ENCODE measurements at regions not wholly inside any gene's neighbourhood (a gene's known extent, or its start where the extent isn't known, plus 50 kb on each side); places are given as distances from the start of the nearest gene placed in this dataset.

DNA sequence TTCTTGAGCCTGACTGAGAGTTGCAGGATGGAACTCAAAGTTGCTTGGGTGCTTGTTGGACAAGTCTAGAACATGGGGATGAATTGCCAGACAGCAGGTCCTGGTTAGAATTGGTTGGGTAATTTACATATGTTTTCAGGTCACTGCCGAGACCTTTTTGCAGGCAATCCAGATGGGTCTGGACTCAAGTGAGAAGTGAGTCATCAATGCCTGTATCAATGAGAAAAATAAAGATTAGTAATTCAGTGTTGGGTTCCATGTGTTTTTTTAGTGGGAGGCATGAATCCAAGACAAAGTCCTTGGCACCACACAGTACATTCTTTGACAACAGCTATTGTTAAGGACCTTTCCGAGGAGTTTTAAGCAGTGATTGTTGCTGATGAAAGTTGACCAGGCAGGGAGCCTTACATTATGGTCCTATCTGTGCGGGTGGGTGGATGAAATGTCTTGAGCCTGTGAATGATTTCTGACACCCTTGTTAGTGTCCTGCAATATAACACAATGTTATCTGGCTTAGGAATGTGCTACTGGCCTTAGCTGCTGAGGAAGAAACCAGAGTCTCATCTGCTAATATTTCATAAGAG, 77.7 kb downstream of the CRYGS start:
- TF ChIP-seq, protein P1, sequence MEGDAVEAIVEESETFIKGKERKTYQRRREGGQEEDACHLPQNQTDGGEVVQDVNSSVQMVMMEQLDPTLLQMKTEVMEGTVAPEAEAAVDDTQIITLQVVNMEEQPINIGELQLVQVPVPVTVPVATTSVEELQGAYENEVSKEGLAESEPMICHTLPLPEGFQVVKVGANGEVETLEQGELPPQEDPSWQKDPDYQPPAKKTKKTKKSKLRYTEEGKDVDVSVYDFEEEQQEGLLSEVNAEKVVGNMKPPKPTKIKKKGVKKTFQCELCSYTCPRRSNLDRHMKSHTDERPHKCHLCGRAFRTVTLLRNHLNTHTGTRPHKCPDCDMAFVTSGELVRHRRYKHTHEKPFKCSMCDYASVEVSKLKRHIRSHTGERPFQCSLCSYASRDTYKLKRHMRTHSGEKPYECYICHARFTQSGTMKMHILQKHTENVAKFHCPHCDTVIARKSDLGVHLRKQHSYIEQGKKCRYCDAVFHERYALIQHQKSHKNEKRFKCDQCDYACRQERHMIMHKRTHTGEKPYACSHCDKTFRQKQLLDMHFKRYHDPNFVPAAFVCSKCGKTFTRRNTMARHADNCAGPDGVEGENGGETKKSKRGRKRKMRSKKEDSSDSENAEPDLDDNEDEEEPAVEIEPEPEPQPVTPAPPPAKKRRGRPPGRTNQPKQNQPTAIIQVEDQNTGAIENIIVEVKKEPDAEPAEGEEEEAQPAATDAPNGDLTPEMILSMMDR (IDR thresholded peaks at IDR 0.05; ENCODE audit: low read depth, low read length), result no peak
- no peak for TF ChIP-seq POLR2A (IDR thresholded peaks at IDR 0.05; ENCODE audit: extremely low read depth, insufficient read length)

Measured in NB4 (cell line).